ENCODE measurements at regions not wholly inside any gene's neighbourhood (a gene's known extent, or its start where the extent isn't known, plus 50 kb on each side); places are given as distances from the start of the nearest gene placed in this dataset.

GRCh38 chr16:54631782-54632181 is 298.9 kb upstream of the IRX5 start:
- Histone ChIP-seq H3K4me2 (ENCODE audit: low read length) (no peak overlapping the region), H3K9ac (no peak overlapping the region), H2AFZ (no peak overlapping the region), H3K27ac (no peak overlapping the region), H3K27me3 (ENCODE audit: control insufficient read depth, insufficient read depth, low read length) (no peaks in the 10 kb centered on the region), H3K36me3 (ENCODE audit: control insufficient read depth, insufficient read depth, low read length) (no peaks in the 10 kb centered on the region), H3K4me3 (ENCODE audit: low read depth, low read length) (no peak overlapping the region), H3K79me2 (no peaks in the 10 kb centered on the region), H3K9me3 (ENCODE audit: control insufficient read depth, low read length) (no peaks in the 10 kb centered on the region), H3K4me1 (no peaks in the 10 kb centered on the region)
- no peak for TF ChIP-seq CTCF (IDR thresholded peaks at IDR 0.05)

GRCh38 chr16:54630284-54630967 is 300.2 kb upstream of the IRX5 start:
- no peaks in the 10 kb centered on the region for H3K4me1 ChIP-seq
- H3K79me2 ChIP-seq = no peaks in the 10 kb centered on the region
- no peak overlapping the region for H3K4me2 ChIP-seq (ENCODE audit: low read length)
- no peaks in the 10 kb centered on the region for H3K36me3 ChIP-seq (ENCODE audit: control insufficient read depth, insufficient read depth, low read length)
- no peaks in the 10 kb centered on the region for H3K27me3 ChIP-seq (ENCODE audit: control insufficient read depth, insufficient read depth, low read length)
- H3K9ac ChIP-seq = no peak overlapping the region
- no peak overlapping the region for H3K4me3 ChIP-seq (ENCODE audit: low read depth, low read length)
- no peak overlapping the region for H2AFZ ChIP-seq
- TF ChIP-seq CTCF (IDR thresholded peaks at IDR 0.05) = no peak
- H3K27ac ChIP-seq = no peak overlapping the region
- H3K9me3 ChIP-seq (ENCODE audit: control insufficient read depth, low read length) = no peaks in the 10 kb centered on the region

- Histone ChIP-seq H3K9me3 (ENCODE audit: control insufficient read depth, low read length) (no peaks in the 10 kb centered on the region), H3K27me3 (ENCODE audit: control insufficient read depth, insufficient read depth, low read length) (no peaks in the 10 kb centered on the region), H3K4me3 (ENCODE audit: low read depth, low read length) (no peak overlapping the region), H3K27ac (no peak overlapping the region), H2AFZ (no peak overlapping the region), H3K4me2 (ENCODE audit: low read length) (no peak overlapping the region), H3K79me2 (no peaks in the 10 kb centered on the region), H3K9ac (no peak overlapping the region), H3K36me3 (ENCODE audit: control insufficient read depth, insufficient read depth, low read length) (no peaks in the 10 kb centered on the region), H3K4me1 (no peaks in the 10 kb centered on the region)
- no peak for TF ChIP-seq CTCF (IDR thresholded peaks at IDR 0.05)
Observed at GRCh38 chr16:54628796-54629625, 301.7 kb upstream of the IRX5 start.

GRCh38 chr16:54627616-54628015 is 303.0 kb upstream of the IRX5 start:
- Histone ChIP-seq H3K4me3 (ENCODE audit: low read depth, low read length) (no peak overlapping the region), H3K4me2 (ENCODE audit: low read length) (no peak overlapping the region), H3K9ac (no peak overlapping the region), H3K36me3 (ENCODE audit: control insufficient read depth, insufficient read depth, low read length) (no peaks in the 10 kb centered on the region), H3K79me2 (no peaks in the 10 kb centered on the region), H3K27ac (no peak overlapping the region), H3K4me1 (no peaks in the 10 kb centered on the region), H3K27me3 (ENCODE audit: control insufficient read depth, insufficient read depth, low read length) (no peaks in the 10 kb centered on the region), H3K9me3 (ENCODE audit: control insufficient read depth, low read length) (no peaks in the 10 kb centered on the region), H2AFZ (no peak overlapping the region)
- no peak for TF ChIP-seq CTCF (IDR thresholded peaks at IDR 0.05)
